ENCODE measurements at regions not wholly inside any gene's neighbourhood (a gene's known extent, or its start where the extent isn't known, plus 50 kb on each side); places are given as distances from the start of the nearest gene placed in this dataset.

DNA sequence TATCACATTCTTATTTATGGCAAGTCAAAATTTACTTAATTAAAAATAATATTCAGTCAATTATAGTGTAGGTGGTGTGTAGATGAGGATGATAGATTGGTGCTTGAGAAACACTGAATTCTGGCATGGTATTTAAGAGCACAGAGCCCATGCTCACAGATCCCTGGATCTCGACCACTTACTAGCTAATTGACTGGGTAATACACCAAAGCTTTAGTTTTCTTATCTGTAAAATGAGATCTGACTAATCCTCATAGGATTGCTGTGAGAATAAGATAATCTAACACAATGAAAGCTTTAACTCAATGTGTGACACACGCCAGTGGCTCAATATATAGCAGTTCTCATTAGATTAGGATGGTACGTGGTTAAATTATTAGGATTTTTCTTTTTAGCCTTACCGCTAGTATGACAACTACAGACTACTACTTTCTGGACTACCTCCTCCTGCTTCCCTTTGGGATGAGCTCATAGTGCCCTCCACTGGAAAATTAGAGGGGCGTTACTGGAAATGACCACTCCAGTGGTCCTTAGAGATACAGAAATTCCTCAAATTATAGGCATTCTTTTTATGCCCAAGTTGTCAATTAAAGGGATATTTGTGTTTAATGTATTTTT lies 482.8 kb upstream of the TBX3 start:
- TF ChIP-seq, protein P1, sequence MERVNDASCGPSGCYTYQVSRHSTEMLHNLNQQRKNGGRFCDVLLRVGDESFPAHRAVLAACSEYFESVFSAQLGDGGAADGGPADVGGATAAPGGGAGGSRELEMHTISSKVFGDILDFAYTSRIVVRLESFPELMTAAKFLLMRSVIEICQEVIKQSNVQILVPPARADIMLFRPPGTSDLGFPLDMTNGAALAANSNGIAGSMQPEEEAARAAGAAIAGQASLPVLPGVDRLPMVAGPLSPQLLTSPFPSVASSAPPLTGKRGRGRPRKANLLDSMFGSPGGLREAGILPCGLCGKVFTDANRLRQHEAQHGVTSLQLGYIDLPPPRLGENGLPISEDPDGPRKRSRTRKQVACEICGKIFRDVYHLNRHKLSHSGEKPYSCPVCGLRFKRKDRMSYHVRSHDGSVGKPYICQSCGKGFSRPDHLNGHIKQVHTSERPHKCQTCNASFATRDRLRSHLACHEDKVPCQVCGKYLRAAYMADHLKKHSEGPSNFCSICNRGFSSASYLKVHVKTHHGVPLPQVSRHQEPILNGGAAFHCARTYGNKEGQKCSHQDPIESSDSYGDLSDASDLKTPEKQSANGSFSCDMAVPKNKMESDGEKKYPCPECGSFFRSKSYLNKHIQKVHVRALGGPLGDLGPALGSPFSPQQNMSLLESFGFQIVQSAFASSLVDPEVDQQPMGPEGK (CRISPR knock-in tag; IDR thresholded peaks at IDR 0.05; ENCODE audit: borderline replicate concordance) = no peak
- TF ChIP-seq ZNF8 (CRISPR knock-in tag; IDR thresholded peaks at IDR 0.05) = 0 out of 2 replicates have a peak, but pooled peaks have one; percentile 41
- ATAC-seq = peak; percentile 51; the same call in 1 of the 3 replicates

DNA sequence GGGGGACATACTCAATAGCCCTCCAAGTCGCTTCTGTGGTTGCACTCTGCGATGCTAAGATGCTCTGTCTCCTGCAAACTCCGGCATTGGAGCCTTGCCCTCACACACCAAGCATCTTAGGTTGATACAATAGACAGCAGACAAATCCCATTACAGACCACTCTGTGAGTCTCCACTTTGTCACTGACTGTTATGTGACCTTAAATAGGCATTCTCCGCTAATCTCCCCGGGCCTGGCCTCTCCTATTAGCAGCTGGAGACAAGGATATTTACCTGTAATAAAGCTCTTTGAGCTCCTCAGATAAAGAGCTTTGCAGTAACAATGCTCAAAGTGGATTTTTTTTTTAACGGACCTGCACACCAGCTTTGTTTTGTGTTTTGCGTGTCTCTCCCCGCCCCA lies 479.7 kb upstream of the TBX3 start:
- TF ChIP-seq OSR1 (CRISPR knock-in tag; IDR thresholded peaks at IDR 0.05) = no peak
- TF ChIP-seq CSDC2 (CRISPR knock-in tag; IDR thresholded peaks at IDR 0.05) = no peak
- TF ChIP-seq, protein P2, sequence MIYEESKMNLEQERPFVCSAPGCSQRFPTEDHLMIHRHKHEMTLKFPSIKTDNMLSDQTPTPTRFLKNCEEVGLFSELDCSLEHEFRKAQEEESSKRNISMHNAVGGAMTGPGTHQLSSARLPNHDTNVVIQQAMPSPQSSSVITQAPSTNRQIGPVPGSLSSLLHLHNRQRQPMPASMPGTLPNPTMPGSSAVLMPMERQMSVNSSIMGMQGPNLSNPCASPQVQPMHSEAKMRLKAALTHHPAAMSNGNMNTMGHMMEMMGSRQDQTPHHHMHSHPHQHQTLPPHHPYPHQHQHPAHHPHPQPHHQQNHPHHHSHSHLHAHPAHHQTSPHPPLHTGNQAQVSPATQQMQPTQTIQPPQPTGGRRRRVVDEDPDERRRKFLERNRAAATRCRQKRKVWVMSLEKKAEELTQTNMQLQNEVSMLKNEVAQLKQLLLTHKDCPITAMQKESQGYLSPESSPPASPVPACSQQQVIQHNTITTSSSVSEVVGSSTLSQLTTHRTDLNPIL (CRISPR knock-in tag; IDR thresholded peaks at IDR 0.05; ENCODE audit: low read depth) = no peak
- no peak for TF ChIP-seq ZNF70 (CRISPR knock-in tag; IDR thresholded peaks at IDR 0.05)
- no peak for TF ChIP-seq SNAI2 (CRISPR knock-in tag; IDR thresholded peaks at IDR 0.05)
- no peak for TF ChIP-seq BACH2 (CRISPR knock-in tag; IDR thresholded peaks at IDR 0.05; ENCODE audit: borderline replicate concordance)
- no peak for TF ChIP-seq ARNTL (CRISPR knock-in tag; IDR thresholded peaks at IDR 0.05; ENCODE audit: borderline replicate concordance, low read depth)
- TF ChIP-seq ESRRG (CRISPR knock-in tag; IDR thresholded peaks at IDR 0.05) = no peak
- no peak for TF ChIP-seq ISL1 (CRISPR knock-in tag; IDR thresholded peaks at IDR 0.05)
- TF ChIP-seq ZFP3 (CRISPR knock-in tag; IDR thresholded peaks at IDR 0.05) = no peak
- no peak for TF ChIP-seq ZNF565 (CRISPR knock-in tag; conservative IDR thresholded peaks at IDR 0.05; ENCODE audit: low read depth)
- TF ChIP-seq, protein P3, sequence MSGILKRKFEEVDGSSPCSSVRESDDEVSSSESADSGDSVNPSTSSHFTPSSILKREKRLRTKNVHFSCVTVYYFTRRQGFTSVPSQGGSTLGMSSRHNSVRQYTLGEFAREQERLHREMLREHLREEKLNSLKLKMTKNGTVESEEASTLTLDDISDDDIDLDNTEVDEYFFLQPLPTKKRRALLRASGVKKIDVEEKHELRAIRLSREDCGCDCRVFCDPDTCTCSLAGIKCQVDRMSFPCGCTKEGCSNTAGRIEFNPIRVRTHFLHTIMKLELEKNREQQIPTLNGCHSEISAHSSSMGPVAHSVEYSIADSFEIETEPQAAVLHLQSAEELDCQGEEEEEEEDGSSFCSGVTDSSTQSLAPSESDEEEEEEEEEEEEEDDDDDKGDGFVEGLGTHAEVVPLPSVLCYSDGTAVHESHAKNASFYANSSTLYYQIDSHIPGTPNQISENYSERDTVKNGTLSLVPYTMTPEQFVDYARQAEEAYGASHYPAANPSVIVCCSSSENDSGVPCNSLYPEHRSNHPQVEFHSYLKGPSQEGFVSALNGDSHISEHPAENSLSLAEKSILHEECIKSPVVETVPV (CRISPR knock-in tag; IDR thresholded peaks at IDR 0.05) = no peak
- TF ChIP-seq TOX (CRISPR knock-in tag; IDR thresholded peaks at IDR 0.05; ENCODE audit: borderline replicate concordance) = no peak
- TF ChIP-seq, protein P1 (CRISPR knock-in tag; IDR thresholded peaks at IDR 0.05; ENCODE audit: borderline replicate concordance) = no peak
- no peak for TF ChIP-seq ZFP30 (CRISPR knock-in tag; IDR thresholded peaks at IDR 0.05)
- no peak for TF ChIP-seq RARB (CRISPR knock-in tag; IDR thresholded peaks at IDR 0.05)
- ATAC-seq = no peak

DNA sequence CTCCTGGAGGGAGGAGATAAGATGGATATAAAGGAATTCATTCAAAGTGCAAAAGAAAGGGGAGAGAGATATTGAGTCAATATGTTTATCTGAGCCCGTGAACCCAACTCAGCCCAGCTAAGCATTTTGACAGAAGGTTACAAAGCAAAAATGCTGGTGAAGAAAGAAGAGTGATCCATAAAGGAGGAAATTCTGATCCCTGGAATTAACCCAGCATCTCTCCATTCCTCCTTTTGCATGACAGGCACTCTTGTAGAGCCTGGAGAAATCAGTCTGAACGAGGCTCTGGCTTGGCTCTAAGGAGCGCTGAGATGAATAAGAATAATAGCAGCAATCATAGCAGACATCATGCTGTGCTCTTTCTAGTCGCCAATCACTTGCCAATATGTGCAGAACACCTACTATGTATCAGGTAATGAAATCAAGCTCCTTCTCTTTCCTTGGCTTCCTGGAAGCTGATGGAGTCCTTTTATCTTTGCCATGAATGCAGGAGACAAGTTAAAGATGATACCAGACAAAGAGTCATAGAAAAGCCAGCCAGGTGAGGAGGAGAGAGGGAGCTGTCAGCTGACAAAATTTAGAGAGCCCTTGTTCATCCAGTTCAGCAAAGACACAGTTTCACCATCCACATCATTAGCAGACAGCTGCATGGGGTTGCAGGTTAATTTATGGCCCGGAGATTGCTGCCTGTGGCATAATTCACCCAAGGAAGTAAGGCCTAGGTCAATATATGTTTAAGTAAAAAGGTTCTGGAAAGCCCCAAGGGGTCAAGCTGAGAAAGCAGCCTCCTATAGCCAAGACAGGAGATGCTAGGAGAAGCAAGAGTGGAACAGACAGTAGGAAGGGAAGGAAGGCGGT lies 476.5 kb upstream of the TBX3 start:
- ATAC-seq = no peak
- TF ChIP-seq TCF4 (CRISPR knock-in tag; IDR thresholded peaks at IDR 0.05; ENCODE audit: borderline replicate concordance) (no peak), TOX (CRISPR knock-in tag; IDR thresholded peaks at IDR 0.05; ENCODE audit: borderline replicate concordance) (no peak), ZFP30 (CRISPR knock-in tag; IDR thresholded peaks at IDR 0.05) (no peak), ARNTL (CRISPR knock-in tag; IDR thresholded peaks at IDR 0.05; ENCODE audit: borderline replicate concordance, low read depth) (no peak)
- TF ChIP-seq, protein P4, sequence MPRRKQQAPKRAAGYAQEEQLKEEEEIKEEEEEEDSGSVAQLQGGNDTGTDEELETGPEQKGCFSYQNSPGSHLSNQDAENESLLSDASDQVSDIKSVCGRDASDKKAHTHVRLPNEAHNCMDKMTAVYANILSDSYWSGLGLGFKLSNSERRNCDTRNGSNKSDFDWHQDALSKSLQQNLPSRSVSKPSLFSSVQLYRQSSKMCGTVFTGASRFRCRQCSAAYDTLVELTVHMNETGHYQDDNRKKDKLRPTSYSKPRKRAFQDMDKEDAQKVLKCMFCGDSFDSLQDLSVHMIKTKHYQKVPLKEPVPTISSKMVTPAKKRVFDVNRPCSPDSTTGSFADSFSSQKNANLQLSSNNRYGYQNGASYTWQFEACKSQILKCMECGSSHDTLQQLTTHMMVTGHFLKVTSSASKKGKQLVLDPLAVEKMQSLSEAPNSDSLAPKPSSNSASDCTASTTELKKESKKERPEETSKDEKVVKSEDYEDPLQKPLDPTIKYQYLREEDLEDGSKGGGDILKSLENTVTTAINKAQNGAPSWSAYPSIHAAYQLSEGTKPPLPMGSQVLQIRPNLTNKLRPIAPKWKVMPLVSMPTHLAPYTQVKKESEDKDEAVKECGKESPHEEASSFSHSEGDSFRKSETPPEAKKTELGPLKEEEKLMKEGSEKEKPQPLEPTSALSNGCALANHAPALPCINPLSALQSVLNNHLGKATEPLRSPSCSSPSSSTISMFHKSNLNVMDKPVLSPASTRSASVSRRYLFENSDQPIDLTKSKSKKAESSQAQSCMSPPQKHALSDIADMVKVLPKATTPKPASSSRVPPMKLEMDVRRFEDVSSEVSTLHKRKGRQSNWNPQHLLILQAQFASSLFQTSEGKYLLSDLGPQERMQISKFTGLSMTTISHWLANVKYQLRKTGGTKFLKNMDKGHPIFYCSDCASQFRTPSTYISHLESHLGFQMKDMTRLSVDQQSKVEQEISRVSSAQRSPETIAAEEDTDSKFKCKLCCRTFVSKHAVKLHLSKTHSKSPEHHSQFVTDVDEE (CRISPR knock-in tag; IDR thresholded peaks at IDR 0.05) = no peak
